Activated CD8-positive, alpha-beta T cell treated with anti-CD3 and anti-CD28 coated beads for 36 hours (primary cell): ENCODE measurements at regions not wholly inside any gene's neighbourhood (a gene's known extent, or its start where the extent isn't known, plus 50 kb on each side); places are given as distances from the start of the nearest gene placed in this dataset.
A peak's percentile ranks its signal among the peaks of the same experiment; 100 is the strongest.

Experiments
- ATAC-seq: fragments of 200-7000 bp; cut with Tn5 transposase; one replicate; pipeline ENCODE4 v1.10.0; 2021; ENCODE audit warnings: mild to moderate bottlenecking, moderate library complexity
- CTCF ChIA-PET: fragments of 350-600 bp; sonication (Branson Sonifier 250); formaldehyde crosslinking; loops from one replicate; lab custom pipeline; 2021; ENCODE audit warnings: antibody characterized with exemption; lab: Charles Lee
- POLR2A ChIA-PET: fragments of 350-600 bp; sonication (Branson Sonifier 250); formaldehyde crosslinking; loops from one replicate; lab custom pipeline; 2021; ENCODE audit warnings: antibody characterized with exemption; lab: Charles Lee
- DNase-seq: peaks from one replicate; pipeline ENCODE4 v3.0.0-alpha.2; 2020
- H3K27ac Mint-ChIP-seq: one replicate; pipeline ENCODE4 v1.8.0; 2021; ENCODE audit warnings: mild to moderate bottlenecking, mixed read lengths
- H3K27me3 Mint-ChIP-seq: one replicate; pipeline ENCODE4 v1.8.0; 2021; ENCODE audit warnings: mixed read lengths
- H3K36me3 Mint-ChIP-seq: one replicate; pipeline ENCODE4 v1.8.0; 2021; ENCODE audit warnings: low read depth, mixed read lengths
- H3K4me1 Mint-ChIP-seq: one replicate; pipeline ENCODE4 v1.8.0; 2021; ENCODE audit warnings: low read depth, mixed read lengths
- H3K4me3 Mint-ChIP-seq: one replicate; pipeline ENCODE4 v1.8.0; 2021; ENCODE audit warnings: mild to moderate bottlenecking, moderate library complexity, mixed read lengths
- H3K9me3 Mint-ChIP-seq: one replicate; pipeline ENCODE4 v1.8.0; 2021; ENCODE audit warnings: mixed read lengths
- intact Hi-C: fragments of 100-400 bp; cut with micrococcal nuclease; formaldehyde crosslinking; loops from one replicate; pipeline ENCODE4 v1.10.0; 2022
- TF ChIP-seq, protein P1 (sequence below): fragments of 200-600 bp; IDR thresholded peaks from one replicate; pipeline ENCODE4 v1.8.0; 2022; ENCODE audit warnings: antibody characterized with exemption, mild to moderate bottlenecking

DNA sequence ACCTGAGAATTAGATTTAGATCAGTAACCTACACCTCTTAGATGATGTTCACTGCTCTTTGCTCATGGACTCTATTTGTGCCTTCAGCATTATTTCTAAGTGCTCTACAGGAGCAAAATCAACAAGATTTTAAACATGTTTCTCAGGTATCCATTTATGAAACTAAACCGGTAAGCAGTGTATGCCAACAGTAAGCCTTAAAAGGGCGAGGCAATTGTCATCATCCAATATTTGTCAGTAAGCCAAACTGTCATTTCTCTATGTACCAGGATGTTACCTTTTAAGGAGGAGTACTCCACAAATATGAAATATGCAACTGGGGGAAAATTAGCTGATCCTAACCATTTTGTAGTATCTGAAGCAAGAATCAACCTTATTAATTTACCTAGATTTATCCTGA lies 69.6 kb upstream of the ZNF184 start:
- DNase-seq (no peak), ATAC-seq (no peak)
- TF ChIP-seq, protein P1, sequence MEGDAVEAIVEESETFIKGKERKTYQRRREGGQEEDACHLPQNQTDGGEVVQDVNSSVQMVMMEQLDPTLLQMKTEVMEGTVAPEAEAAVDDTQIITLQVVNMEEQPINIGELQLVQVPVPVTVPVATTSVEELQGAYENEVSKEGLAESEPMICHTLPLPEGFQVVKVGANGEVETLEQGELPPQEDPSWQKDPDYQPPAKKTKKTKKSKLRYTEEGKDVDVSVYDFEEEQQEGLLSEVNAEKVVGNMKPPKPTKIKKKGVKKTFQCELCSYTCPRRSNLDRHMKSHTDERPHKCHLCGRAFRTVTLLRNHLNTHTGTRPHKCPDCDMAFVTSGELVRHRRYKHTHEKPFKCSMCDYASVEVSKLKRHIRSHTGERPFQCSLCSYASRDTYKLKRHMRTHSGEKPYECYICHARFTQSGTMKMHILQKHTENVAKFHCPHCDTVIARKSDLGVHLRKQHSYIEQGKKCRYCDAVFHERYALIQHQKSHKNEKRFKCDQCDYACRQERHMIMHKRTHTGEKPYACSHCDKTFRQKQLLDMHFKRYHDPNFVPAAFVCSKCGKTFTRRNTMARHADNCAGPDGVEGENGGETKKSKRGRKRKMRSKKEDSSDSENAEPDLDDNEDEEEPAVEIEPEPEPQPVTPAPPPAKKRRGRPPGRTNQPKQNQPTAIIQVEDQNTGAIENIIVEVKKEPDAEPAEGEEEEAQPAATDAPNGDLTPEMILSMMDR = no peak
- Mint-ChIP-seq H3K27me3 (peaks cover 73% of the 10 kb centered on the region), H3K4me1 (peaks cover 15% of the 10 kb centered on the region), H3K27ac (no peak overlapping the region), H3K9me3 (peaks cover 21% of the 10 kb centered on the region), H3K36me3 (peaks cover 4% of the 10 kb centered on the region), H3K4me3 (no peak overlapping the region)
- ChIA-PET CTCF (no interaction called here), POLR2A (no interaction called here)
- intact Hi-C loops = no loop called here

DNA sequence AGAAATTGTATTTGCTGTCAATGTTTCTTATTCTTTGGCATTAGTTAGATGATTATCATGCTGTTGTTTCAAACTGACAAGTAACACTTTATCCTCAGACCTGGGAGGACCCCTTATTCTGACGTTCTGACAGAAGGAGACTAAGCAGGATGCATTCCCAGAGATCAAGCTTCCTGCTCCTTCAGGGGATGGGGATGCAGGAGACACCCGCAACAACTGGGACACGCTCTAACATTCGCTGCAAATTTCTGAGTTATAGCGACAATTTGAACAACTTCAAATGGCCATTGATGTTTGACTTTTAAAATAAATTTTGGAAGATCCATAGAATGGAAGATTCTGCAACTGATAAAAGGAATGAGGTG lies 69.0 kb upstream of the ZNF184 start:
- no peak for DNase-seq
- peaks cover 4% of the 10 kb centered on the region for H3K36me3 Mint-ChIP-seq
- intact Hi-C loops = no loop called here
- peaks cover 16% of the 10 kb centered on the region for H3K9me3 Mint-ChIP-seq
- ChIA-PET POLR2A (no interaction called here), CTCF (no interaction called here)
- peaks cover 15% of the 10 kb centered on the region for H3K4me1 Mint-ChIP-seq
- H3K4me3 Mint-ChIP-seq = no peak overlapping the region
- H3K27ac Mint-ChIP-seq = no peak overlapping the region
- TF ChIP-seq, protein P1 = no peak
- ATAC-seq = no peak
- peaks cover 71% of the 10 kb centered on the region for H3K27me3 Mint-ChIP-seq

DNA sequence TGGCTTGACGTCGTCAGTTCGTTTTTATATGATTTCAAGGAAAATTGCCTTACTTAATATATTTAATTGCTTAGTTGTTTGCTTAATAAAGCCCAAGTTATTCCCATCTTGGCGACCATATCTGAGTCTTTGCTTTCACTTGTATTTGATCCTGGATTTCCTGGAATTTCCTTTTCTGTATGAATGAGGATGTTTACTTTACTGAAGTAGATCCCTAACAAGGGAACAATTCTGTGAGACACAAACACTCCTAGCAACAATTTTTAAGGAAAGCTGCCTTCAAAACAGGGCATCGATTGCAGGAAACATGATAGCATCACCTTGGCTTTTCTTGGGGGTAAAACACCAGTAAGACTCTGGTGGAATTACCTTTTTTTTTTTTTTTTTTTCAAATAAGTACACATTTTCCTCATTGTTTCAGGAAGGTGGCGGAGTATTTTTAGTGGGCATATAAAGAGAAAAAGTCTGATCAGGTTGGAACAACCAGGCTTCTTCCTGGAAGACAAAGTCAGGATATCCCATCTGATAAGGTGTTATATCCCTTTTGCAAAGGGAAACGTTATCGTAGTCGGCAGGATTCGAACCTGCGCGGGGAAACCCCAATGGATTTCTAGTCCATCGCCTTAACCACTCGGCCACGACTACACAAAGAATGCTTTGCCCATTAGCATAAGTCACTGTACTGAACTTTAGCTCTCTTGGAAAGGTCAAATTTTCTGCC lies 68.5 kb upstream of the ZNF184 start:
- Mint-ChIP-seq H3K27me3 (peaks cover 65% of the 10 kb centered on the region), H3K4me3 (no peak overlapping the region), H3K9me3 (peaks cover 11% of the 10 kb centered on the region), H3K36me3 (peaks cover 4% of the 10 kb centered on the region), H3K4me1 (peaks cover 15% of the 10 kb centered on the region), H3K27ac (no peak overlapping the region)
- intact Hi-C loops = no loop called here
- DNase-seq (peak; percentile 45), ATAC-seq (no peak)
- TF ChIP-seq, protein P1 = no peak
- ChIA-PET CTCF (no interaction called here), POLR2A (no interaction called here)

DNA sequence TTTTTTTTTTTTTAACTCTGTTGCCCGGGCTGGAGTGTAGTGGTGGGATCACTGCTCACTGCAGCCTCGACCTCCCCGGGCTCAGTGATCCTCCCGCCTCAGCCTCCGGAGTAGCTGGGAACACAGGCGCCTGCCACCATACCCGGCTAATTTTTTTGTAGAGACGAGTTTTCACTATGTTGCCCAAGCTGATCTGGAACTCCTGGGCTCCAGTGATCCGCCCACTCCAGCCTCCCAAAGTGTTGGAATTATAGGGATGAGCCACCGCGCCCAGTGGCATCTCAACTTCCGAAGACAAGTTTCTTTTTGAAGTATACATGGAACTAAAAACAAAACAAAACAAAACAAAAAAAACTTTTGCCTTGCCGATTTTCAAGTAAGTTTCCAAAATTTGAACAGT lies 66.6 kb upstream of the ZNF184 start:
- ChIA-PET POLR2A (no interaction called here), CTCF (no interaction called here)
- H3K36me3 Mint-ChIP-seq = no peaks in the 10 kb centered on the region
- H3K9me3 Mint-ChIP-seq = no peaks in the 10 kb centered on the region
- no peak for ATAC-seq
- H3K4me3 Mint-ChIP-seq = no peak overlapping the region
- TF ChIP-seq, protein P1 = no peak
- DNase-seq = no peak
- H3K27me3 Mint-ChIP-seq = peaks cover 49% of the 10 kb centered on the region
- intact Hi-C loops = no loop called here
- peaks cover 3% of the 10 kb centered on the region for H3K4me1 Mint-ChIP-seq
- H3K27ac Mint-ChIP-seq = no peak overlapping the region

DNA sequence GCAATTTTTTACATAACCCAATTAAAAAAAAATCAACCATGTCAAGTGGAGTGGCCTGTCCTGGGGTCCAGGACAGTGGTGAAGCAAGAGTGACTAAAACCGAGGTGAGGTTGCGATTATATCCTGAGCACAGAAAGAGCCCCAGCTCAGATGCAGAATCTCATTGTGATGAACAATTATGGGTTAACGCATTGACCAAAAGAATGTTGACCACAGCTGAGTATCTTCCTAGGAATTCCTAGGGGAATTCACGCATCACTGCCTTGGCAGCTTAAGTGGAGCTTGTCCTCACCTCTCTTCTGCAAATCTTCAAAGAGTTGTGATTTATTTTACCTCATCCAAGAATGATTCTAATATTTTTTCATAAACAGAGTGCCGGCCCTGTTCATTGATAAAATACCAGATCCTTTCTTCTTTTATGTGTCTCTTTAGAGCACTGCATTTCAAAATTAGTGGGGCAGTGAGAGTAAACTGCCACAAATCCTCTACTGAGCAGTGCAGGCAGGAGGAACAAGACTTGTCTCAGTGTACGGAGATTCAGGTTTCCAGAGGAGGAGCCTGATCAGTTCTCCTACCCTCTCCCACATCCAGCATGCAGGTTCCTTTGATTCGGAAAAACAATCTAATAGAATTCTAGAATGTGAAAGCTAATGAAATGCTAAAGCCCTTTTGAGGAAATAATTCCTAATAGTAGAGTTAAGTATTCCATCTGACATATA lies 60.1 kb upstream of the ZNF184 start:
- Mint-ChIP-seq H3K27me3 (peaks cover 32% of the 10 kb centered on the region), H3K36me3 (no peaks in the 10 kb centered on the region), H3K9me3 (no peaks in the 10 kb centered on the region), H3K4me1 (no peaks in the 10 kb centered on the region), H3K27ac (no peak overlapping the region), H3K4me3 (no peak overlapping the region)
- CTCF ChIA-PET = interaction anchor here (1.3 kb wide), 1 partner anchor 217 kb away, joined by 3 read pairs; no protein-coding TSS in a partner anchor
- DNase-seq (no peak), ATAC-seq (no peak)
- intact Hi-C loops = no loop called here
- POLR2A ChIA-PET = interaction anchor here (1.4 kb wide), 1 partner anchor 67 kb away, joined by 4 read pairs; no protein-coding TSS in a partner anchor
- TF ChIP-seq, protein P1 = no peak
